MM.1S (cell line): ENCODE measurements at regions not wholly inside any gene's neighbourhood (a gene's known extent, or its start where the extent isn't known, plus 50 kb on each side); places are given as distances from the start of the nearest gene placed in this dataset.

ENCODE experiments used
- DNase-seq: peaks from one replicate; pipeline ENCODE4 v3.0.0-alpha.2; 2015
- H2AFZ ChIP-seq: fragments of 300-600 bp; sonication (generic); 2 replicates; pipeline ENCODE4 v1.6.0; 2016; ENCODE audit warnings: antibody characterized with exemption, low read length
- H3F3A ChIP-seq: fragments of 300-600 bp; sonication (generic); 2 replicates; pipeline ENCODE4 v1.6.1; 2016; ENCODE audit warnings: mild to moderate bottlenecking, antibody characterized with exemption, low read length, moderate library complexity, mixed read lengths; ENCODE audit not compliant: insufficient read depth
- H3K27ac ChIP-seq: fragments of 300-600 bp; sonication (generic); 2 replicates; pipeline ENCODE4 v1.5.1; 2016; ENCODE audit warnings: mild to moderate bottlenecking, low read length
- H3K27me3 ChIP-seq: fragments of 300-600 bp; sonication (generic); replicated peaks from 2 replicates; pipeline ENCODE4 v1.6.0; 2016; ENCODE audit warnings: low read length; ENCODE audit not compliant: insufficient read depth
- H3K36me3 ChIP-seq: fragments of 300-600 bp; sonication (generic); replicated peaks from 2 replicates; pipeline ENCODE4 v1.6.1; 2016; ENCODE audit warnings: mild to moderate bottlenecking, low read length, mixed read lengths; ENCODE audit not compliant: insufficient read depth
- H3K4me1 ChIP-seq: fragments of 300-600 bp; sonication (generic); 2 replicates; pipeline ENCODE4 v1.6.1; 2016; ENCODE audit warnings: low read length, mixed read lengths
- H3K4me2 ChIP-seq: fragments of 300-600 bp; sonication (generic); 2 replicates; pipeline ENCODE4 v1.6.0; 2016; ENCODE audit warnings: low read depth, low read length
- H3K4me3 ChIP-seq: fragments of 300-600 bp; sonication (generic); 2 replicates; pipeline ENCODE4 v1.5.1; 2016; ENCODE audit warnings: low read length, mixed read lengths
- H3K79me2 ChIP-seq: fragments of 300-600 bp; sonication (generic); 2 replicates; pipeline ENCODE4 v1.6.1; 2016; ENCODE audit warnings: mixed run types, low read length, mixed read lengths
- H3K9ac ChIP-seq: fragments of 300-600 bp; sonication (generic); 2 replicates; pipeline ENCODE4 v1.6.1; 2016; ENCODE audit warnings: low read length, mixed read lengths
- H3K9me2 ChIP-seq: fragments of 300-600 bp; sonication (generic); replicated peaks from 2 replicates; pipeline ENCODE4 v1.6.1; 2016; ENCODE audit warnings: mild to moderate bottlenecking, low read length, mixed read lengths; ENCODE audit not compliant: insufficient read depth
- H3K9me3 ChIP-seq: fragments of 300-600 bp; sonication (generic); replicated peaks from 2 replicates; pipeline ENCODE4 v1.6.1; 2016; ENCODE audit warnings: mild to moderate bottlenecking, low read length, mixed read lengths; ENCODE audit not compliant: insufficient read depth
- H4K20me1 ChIP-seq: fragments of 300-600 bp; sonication (generic); 2 replicates; pipeline ENCODE4 v1.6.1; 2016; ENCODE audit warnings: mild to moderate bottlenecking, low read length, moderate library complexity, mixed read lengths; ENCODE audit not compliant: insufficient read depth
- CTCF ChIP-seq: fragments of 300-600 bp; sonication (generic); IDR thresholded peaks from 2 replicates; pipeline ENCODE4 v1.5.1; 2016; ENCODE audit warnings: antibody characterized with exemption, low read length, mixed read lengths
- EZH2 ChIP-seq: fragments of 300-600 bp; sonication (generic); optimal IDR thresholded peaks from 2 replicates; pipeline ENCODE3; 2017; ENCODE audit warnings: low read depth, mild to moderate bottlenecking, antibody characterized with exemption, low read length, mixed read lengths
- EZH2phosphoT487 ChIP-seq: fragments of 300-600 bp; sonication (generic); IDR thresholded peaks from 2 replicates; pipeline ENCODE4 v1.6.1; 2018; ENCODE audit warnings: antibody characterized with exemption, low read length

DNA sequence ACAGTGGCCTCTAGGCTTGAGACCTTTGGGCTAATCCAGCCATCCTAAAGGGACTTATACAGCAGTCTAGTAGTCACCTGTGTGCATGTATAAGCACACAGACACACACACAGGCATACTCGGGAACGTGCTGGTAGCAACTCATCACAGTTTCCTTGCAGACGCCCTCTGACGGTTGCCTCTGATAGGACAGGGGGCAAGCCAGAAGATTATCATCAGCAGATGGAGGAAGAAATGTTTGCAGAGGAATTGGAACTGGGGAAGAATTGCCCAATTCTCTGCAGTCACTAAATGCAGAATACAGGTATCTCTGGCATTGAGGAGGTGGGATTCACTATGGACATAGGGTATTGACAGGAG lies 222.2 kb downstream of the C1orf94 start:
- peaks cover 18% of the 10 kb centered on the region; the same call in 1 of the 2 replicates for H3K27me3 ChIP-seq
- no peak overlapping the region for H3K9ac ChIP-seq
- H4K20me1 ChIP-seq = no peaks in the 10 kb centered on the region
- no peaks in the 10 kb centered on the region for H3K9me3 ChIP-seq
- no peak overlapping the region for H3K4me3 ChIP-seq
- TF ChIP-seq CTCF = 0 out of 2 replicates have a peak, but pooled peaks have one; percentile 4
- TF ChIP-seq EZH2phosphoT487 = no peak
- no peak for TF ChIP-seq EZH2
- H2AFZ ChIP-seq = no peak overlapping the region
- no peaks in the 10 kb centered on the region for H3K36me3 ChIP-seq
- DNase-seq = no peak
- no peaks in the 10 kb centered on the region for H3K4me1 ChIP-seq
- H3K27ac ChIP-seq = no peak overlapping the region
- H3F3A ChIP-seq = no peaks in the 10 kb centered on the region
- H3K9me2 ChIP-seq = no peaks in the 10 kb centered on the region
- no peaks in the 10 kb centered on the region for H3K79me2 ChIP-seq
- H3K4me2 ChIP-seq = no peak overlapping the region

GRCh38 chr1:34400675-34401074 lies 224.0 kb downstream of the C1orf94 start:
- Histone ChIP-seq H3F3A (no peaks in the 10 kb centered on the region), H3K4me3 (no peak overlapping the region), H3K4me2 (no peak overlapping the region), H4K20me1 (no peaks in the 10 kb centered on the region), H3K27me3 (peaks cover 18% of the 10 kb centered on the region; the same call in 1 of the 2 replicates), H3K36me3 (no peaks in the 10 kb centered on the region), H3K9ac (no peak overlapping the region), H3K9me2 (no peaks in the 10 kb centered on the region), H3K4me1 (no peaks in the 10 kb centered on the region), H3K9me3 (no peaks in the 10 kb centered on the region), H3K27ac (no peak overlapping the region), H2AFZ (no peak overlapping the region), H3K79me2 (no peaks in the 10 kb centered on the region)
- TF ChIP-seq EZH2 = no peak
- TF ChIP-seq EZH2phosphoT487 = no peak
- TF ChIP-seq CTCF = no peak
- DNase-seq = no peak

DNA sequence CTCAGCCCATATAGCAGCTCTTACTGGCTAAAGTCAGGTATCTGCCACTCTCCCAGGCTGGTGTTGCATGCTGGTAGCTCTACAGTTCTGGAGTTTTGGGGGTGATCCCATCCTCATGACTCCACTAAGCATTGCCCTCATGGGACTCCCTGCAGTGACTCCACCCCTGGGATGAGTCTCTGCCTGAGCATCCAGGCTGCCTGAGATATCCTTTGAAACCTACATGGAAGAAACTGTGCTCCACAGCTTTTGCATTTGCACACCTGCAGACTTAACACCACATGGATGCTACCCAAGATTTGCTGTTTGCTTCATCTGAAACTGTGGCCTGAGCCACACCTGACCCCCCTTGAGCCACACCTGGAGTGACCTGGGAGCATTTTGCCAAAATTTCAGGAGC lies 226.4 kb downstream of the C1orf94 start:
- Histone ChIP-seq H3K9me2 (no peaks in the 10 kb centered on the region), H4K20me1 (no peaks in the 10 kb centered on the region), H3K9me3 (no peaks in the 10 kb centered on the region), H3K4me1 (no peaks in the 10 kb centered on the region), H3K27me3 (peaks cover 18% of the 10 kb centered on the region), H3K9ac (no peak overlapping the region), H3K79me2 (no peaks in the 10 kb centered on the region), H3K4me3 (no peak overlapping the region), H2AFZ (no peak overlapping the region), H3F3A (no peaks in the 10 kb centered on the region), H3K27ac (no peak overlapping the region), H3K4me2 (no peak overlapping the region), H3K36me3 (no peaks in the 10 kb centered on the region)
- no peak for DNase-seq
- no peak for TF ChIP-seq EZH2phosphoT487
- no peak for TF ChIP-seq CTCF
- no peak for TF ChIP-seq EZH2
